MCF 10A (cell line): ENCODE measurements at regions not wholly inside any gene's neighbourhood (a gene's known extent, or its start where the extent isn't known, plus 50 kb on each side); places are given as distances from the start of the nearest gene placed in this dataset.

Experiments
- BruUV-seq: library from RNA; stranded (reverse); fragments of 400-500 nt; replicated peaks from 2 replicates; lab custom pipeline; 2021; lab: Mats Ljungman, UMichigan
- CTCF ChIA-PET: fragments of 300-600 bp; sonication (Branson Sonifier 250); formaldehyde crosslinking; extraction: SDS; loops from one replicate; lab custom pipeline; 2021; ENCODE audit warnings: antibody characterized with exemption, inconsistent platforms; lab: Yijun Ruan, JAX
- POLR2A ChIA-PET: fragments of 300-600, 350-650 bp; sonication (Branson Sonifier 250); formaldehyde crosslinking; extraction: SDS; loops from one replicate; lab custom pipeline; 2020; ENCODE audit warnings: antibody characterized with exemption, inconsistent platforms; lab: Yijun Ruan, JAX
- DNase-seq: peaks from one replicate; pipeline ENCODE4 v3.0.0-alpha.2; 2018; ENCODE audit not compliant: unreplicated experiment
- H3K27ac Mint-ChIP-seq: one replicate; pipeline ENCODE4 v1.8.0; 2022; ENCODE audit warnings: mild to moderate bottlenecking, low read depth, mixed read lengths; ENCODE audit not compliant: unreplicated experiment
- H3K27me3 Mint-ChIP-seq: one replicate; pipeline ENCODE4 v1.8.0; 2022; ENCODE audit warnings: mixed read lengths; ENCODE audit not compliant: insufficient read depth, unreplicated experiment
- H3K36me3 Mint-ChIP-seq: one replicate; pipeline ENCODE4 v1.8.0; 2022; ENCODE audit warnings: mild to moderate bottlenecking, moderate library complexity, mixed read lengths; ENCODE audit not compliant: insufficient read depth, unreplicated experiment
- H3K4me1 Mint-ChIP-seq: one replicate; pipeline ENCODE4 v1.8.0; 2022; ENCODE audit warnings: mixed read lengths; ENCODE audit not compliant: insufficient read depth, unreplicated experiment
- H3K4me3 Mint-ChIP-seq: one replicate; pipeline ENCODE4 v1.8.0; 2022; ENCODE audit warnings: mild to moderate bottlenecking, moderate library complexity, mixed read lengths; ENCODE audit not compliant: unreplicated experiment
- H3K9me3 Mint-ChIP-seq: one replicate; pipeline ENCODE4 v1.8.0; 2022; ENCODE audit warnings: mixed read lengths; ENCODE audit not compliant: unreplicated experiment
- CTCF ChIP-seq: fragments of 200-600 bp; IDR thresholded peaks from one replicate; pipeline ENCODE4 v1.8.0; 2022; ENCODE audit warnings: antibody characterized with exemption, mild to moderate bottlenecking; ENCODE audit not compliant: unreplicated experiment
- intact Hi-C: fragments of 100-400 bp; cut with micrococcal nuclease; formaldehyde crosslinking; loops from 2 replicates; pipeline ENCODE4 v1.14.1; 2022

GRCh38 chr1:17952506-17952905 lies 155.1 kb upstream of the IGSF21 start:
- Mint-ChIP-seq H3K4me3 (no peak overlapping the region), H3K9me3 (no peaks in the 10 kb centered on the region), H3K27me3 (peaks cover 55% of the 10 kb centered on the region), H3K4me1 (peaks cover 5% of the 10 kb centered on the region), H3K27ac (no peak overlapping the region), H3K36me3 (no peaks in the 10 kb centered on the region)
- ChIA-PET CTCF (no interaction called here), POLR2A (interaction anchor here (0.7 kb wide), 1 partner anchor 11 kb away, joined by 3 read pairs; no protein-coding TSS in a partner anchor)
- TF ChIP-seq CTCF: no peak
- no TSS peak for BruUV-seq
- intact Hi-C loops: no loop called here
- DNase-seq: no peak

GRCh38 chr1:17953921-17954320 lies 153.7 kb upstream of the IGSF21 start:
- ChIA-PET POLR2A (no interaction called here), CTCF (interaction anchor here (0.6 kb wide), 1 partner anchor 643 kb away, joined by 3 read pairs; no protein-coding TSS in a partner anchor)
- no peak overlapping the region for H3K4me3 Mint-ChIP-seq
- intact Hi-C loops: no loop called here
- no TSS peak for BruUV-seq
- H3K36me3 Mint-ChIP-seq: no peaks in the 10 kb centered on the region
- H3K9me3 Mint-ChIP-seq: no peaks in the 10 kb centered on the region
- peaks cover 19% of the 10 kb centered on the region for H3K4me1 Mint-ChIP-seq
- DNase-seq: no peak
- H3K27ac Mint-ChIP-seq: no peak overlapping the region
- TF ChIP-seq CTCF: no peak
- peaks cover 51% of the 10 kb centered on the region for H3K27me3 Mint-ChIP-seq

GRCh38 chr1:17955302-17956285 lies 152.0 kb upstream of the IGSF21 start:
- no peaks in the 10 kb centered on the region for H3K36me3 Mint-ChIP-seq
- H3K4me3 Mint-ChIP-seq: no peak overlapping the region
- H3K27ac Mint-ChIP-seq: no peak overlapping the region
- no TSS peak for BruUV-seq
- POLR2A ChIA-PET: no interaction called here
- CTCF ChIA-PET: no interaction called here
- H3K27me3 Mint-ChIP-seq: peaks cover 41% of the 10 kb centered on the region
- intact Hi-C loops: no loop called here
- peak; percentile 30 for DNase-seq
- peaks cover 24% of the 10 kb centered on the region for H3K4me1 Mint-ChIP-seq
- no peaks in the 10 kb centered on the region for H3K9me3 Mint-ChIP-seq
- TF ChIP-seq CTCF: no peak

- BruUV-seq: no TSS peak
- peaks cover 26% of the 10 kb centered on the region for H3K4me1 Mint-ChIP-seq
- intact Hi-C loops: no loop called here
- ChIA-PET CTCF (interaction anchor here (1.1 kb wide), 1 partner anchor 12 kb away, joined by 5 read pairs; no protein-coding TSS in a partner anchor), POLR2A (no interaction called here)
- no peaks in the 10 kb centered on the region for H3K36me3 Mint-ChIP-seq
- peaks cover 41% of the 10 kb centered on the region for H3K27me3 Mint-ChIP-seq
- no peak for TF ChIP-seq CTCF
- no peak overlapping the region for H3K4me3 Mint-ChIP-seq
- H3K9me3 Mint-ChIP-seq: no peaks in the 10 kb centered on the region
- peak; percentile 69 for DNase-seq
- peak overlapping the region; percentile 63 for H3K27ac Mint-ChIP-seq
Measured at GRCh38 chr1:17957588-17958267, 149.9 kb upstream of the IGSF21 start.
